Uterus (tissue), 2 donors: ENCODE measurements at regions not wholly inside any gene's neighbourhood (a gene's known extent, or its start where the extent isn't known, plus 50 kb on each side); places are given as distances from the start of the nearest gene placed in this dataset.

Experiments used
- CTCF ChIP-seq, 4 experiments: fragments of 200-600 bp in 2 of 4; fragments of 450-650 bp in 2 of 4; sonication (generic) in 2 of 4; IDR thresholded peaks; one replicate each; pipeline ENCODE4 v1.5.1; 2016 to 2019; ENCODE audit warnings: antibody characterized with exemption in 4 of 4, mild to moderate bottlenecking in 2 of 4, moderate library complexity in 1 of 4
- POLR2A ChIP-seq, 2 donors: fragments of 450-650 bp; IDR thresholded peaks; one replicate each; pipeline ENCODE4 v1.6.1; 2016; ENCODE audit warnings: antibody characterized with exemption in 2 of 2, mild to moderate bottlenecking in 1 of 2, moderate library complexity in 1 of 2

GRCh38 chr3:177752831-177753230, 555.5 kb upstream of the TBL1XR1 start:
- TF ChIP-seq POLR2A (IDR thresholded peaks at IDR 0.05), result no peak
- TF ChIP-seq CTCF (IDR thresholded peaks at IDR 0.05), result no peak
